HT1080 (cell line): ENCODE measurements at regions not wholly inside any gene's neighbourhood (a gene's known extent, or its start where the extent isn't known, plus 50 kb on each side); places are given as distances from the start of the nearest gene placed in this dataset.
"Not testable (repeated sequence)": the region's sequence is repeated elsewhere in the genome, so short reads cannot be mapped to it uniquely, and the experiment has no call there.

ENCODE experiments used
- DNase-seq: peaks from one replicate; pipeline ENCODE4 v3.0.0-alpha.2; 2015; ENCODE audit warnings: low read depth

DNA sequence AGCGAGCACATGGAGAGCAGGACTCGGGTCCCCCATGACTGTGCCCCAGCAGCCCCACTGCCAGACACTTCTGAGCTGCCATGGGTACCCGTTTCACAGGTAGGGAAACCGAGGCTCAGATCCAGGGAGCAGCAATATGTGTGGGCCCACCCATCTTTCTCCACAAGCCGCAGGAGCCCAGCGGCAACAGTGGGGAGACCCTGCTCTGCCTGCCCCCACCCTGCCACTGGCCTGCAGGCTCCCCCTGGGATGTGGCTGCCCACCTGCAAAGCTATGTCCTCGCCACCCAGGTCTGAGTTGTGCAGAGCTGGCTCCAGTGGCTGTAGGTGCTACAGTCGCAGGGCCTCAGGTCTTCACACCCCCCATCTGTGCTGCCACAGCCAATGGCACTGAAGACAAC lies 50.6 kb upstream of the C1QTNF9B start:
- DNase-seq, result no peak

DNA sequence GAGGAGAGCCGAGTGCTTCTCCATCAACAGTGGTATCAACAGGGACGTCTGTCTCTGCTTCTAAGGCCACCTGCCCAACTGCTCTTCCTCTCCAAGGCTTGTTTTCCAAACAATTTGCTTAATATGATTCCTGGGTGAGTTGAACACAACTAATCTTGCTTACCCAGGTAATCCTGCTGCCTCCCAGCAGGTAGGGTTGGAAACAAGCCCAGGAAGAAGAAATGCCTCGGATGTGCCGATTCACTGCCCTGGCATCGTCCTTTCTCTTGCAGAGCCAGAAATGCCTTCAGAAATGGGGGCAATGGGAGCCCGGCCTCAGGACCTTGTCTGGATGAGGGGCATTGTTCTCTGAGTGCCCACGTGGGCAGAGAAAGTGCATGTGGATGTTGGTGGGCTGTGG lies 51.9 kb upstream of the C1QTNF9B start:
- no peak for DNase-seq

- DNase-seq, result no peak
These were observed 52.4 kb upstream of the C1QTNF9B start for GRCh38 chr13:23949736-23950135.

- DNase-seq, result no peak
These were observed 53.6 kb upstream of the C1QTNF9B start for GRCh38 chr13:23950736-23951510.

- no peak for DNase-seq
These were observed 55.5 kb upstream of the C1QTNF9B start for GRCh38 chr13:23952796-23953195.

DNA sequence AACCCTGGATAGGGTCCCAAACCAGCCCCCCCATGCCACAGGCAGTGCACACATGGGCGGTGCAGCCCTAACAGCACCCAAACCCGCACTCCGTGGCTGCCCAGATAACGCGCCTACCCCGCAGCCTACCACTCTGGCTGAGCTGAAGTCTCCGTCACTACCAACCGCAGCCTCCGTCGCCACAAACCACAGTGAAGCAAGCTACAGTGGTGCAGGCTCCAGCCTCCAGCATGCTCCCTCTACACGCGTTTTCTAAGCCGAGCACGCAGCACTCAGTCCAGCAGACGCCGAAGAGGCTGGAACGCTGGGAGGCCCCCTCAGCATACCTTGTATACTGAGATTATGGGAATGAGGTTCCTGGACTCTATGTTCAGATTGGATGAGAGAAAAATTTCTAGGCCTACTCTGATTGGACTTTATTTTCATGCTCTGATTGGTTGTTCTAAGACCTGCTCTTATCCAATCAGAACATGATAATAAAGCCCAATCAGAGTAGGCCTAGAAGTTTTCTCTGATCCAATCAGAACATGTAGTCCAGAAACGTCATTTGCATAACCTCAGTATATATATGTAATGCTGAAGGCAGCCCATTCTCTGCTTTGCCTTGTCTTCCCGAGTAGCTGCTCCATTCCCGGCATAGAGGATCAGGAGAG lies 56.7 kb upstream of the C1QTNF9B start:
- peak; percentile 98 for DNase-seq

DNA sequence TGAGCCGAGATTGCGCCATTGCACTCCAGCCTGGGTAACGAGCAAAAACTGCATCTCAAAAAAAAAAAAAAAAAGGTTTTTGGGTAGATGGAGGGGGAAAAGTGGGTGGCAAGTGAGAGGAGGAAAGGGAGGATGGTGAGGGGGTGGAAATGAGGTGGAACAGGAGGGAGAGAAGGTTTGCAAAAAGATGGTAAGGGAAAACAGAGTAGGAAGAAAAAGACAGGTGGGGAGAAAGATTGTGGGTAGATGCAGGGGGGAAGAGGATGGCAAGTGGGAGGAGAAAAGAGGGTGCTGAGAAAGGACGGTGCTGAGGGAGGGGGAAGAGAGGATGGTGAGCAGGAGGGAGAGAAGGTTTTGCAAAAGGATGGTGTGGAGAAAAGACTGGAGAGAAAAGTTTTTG lies 57.8 kb upstream of the C1QTNF9B start:
- no peak for DNase-seq

DNA sequence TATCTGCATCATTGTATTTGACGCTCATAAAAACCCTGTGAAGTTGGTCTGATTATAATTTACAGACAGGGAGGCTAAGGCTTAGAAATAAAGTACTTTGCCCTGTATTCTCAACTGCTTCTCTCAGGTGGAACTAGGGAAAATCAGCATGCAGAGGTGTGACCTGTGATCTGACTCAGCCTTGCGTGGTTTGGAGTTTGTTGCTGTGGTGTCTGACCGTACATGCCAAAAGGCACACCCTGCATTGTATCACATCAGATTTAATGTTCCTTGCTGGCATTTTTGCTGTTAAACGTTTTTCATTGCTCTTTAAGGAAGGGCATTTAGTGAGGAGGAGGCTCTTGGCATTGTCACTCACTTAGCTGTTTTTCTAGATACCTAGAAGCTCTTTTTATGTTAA lies 58.8 kb upstream of the C1QTNF9B start:
- peak; percentile 85 for DNase-seq

- no peak for DNase-seq
These were observed 60.7 kb upstream of the C1QTNF9B start for GRCh38 chr13:23957981-23958380.

DNA sequence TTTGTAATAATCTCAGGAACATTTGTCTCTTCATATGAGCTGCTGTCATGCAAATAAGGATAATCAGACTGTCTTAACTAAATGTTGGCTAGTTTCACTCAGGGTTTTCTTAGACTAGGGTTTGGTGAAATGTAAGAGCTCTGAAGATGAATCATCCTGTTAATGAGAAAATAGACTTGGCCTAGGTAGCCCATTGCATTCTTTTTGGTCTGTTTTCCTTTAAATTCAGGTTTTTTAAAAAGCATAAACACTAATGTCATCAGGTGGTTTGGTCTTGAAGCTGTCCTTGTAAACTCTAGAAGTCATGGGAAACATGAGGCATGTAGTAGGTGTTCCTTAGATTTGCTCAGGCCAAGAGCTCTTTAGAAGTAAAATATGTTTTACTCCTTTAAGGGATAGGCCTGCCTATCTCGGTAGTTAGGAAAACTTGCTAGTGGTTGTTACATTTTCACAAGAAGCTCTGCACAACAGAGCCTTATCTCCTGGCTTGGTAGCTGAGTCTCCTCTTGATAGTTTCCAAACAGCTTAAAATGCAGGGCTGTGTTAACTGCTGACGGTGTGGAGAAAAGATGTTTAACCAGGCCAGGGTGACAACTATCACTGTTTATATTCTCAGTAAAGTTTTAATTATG lies 62.0 kb upstream of the C1QTNF9B start:
- no peak for DNase-seq

DNA sequence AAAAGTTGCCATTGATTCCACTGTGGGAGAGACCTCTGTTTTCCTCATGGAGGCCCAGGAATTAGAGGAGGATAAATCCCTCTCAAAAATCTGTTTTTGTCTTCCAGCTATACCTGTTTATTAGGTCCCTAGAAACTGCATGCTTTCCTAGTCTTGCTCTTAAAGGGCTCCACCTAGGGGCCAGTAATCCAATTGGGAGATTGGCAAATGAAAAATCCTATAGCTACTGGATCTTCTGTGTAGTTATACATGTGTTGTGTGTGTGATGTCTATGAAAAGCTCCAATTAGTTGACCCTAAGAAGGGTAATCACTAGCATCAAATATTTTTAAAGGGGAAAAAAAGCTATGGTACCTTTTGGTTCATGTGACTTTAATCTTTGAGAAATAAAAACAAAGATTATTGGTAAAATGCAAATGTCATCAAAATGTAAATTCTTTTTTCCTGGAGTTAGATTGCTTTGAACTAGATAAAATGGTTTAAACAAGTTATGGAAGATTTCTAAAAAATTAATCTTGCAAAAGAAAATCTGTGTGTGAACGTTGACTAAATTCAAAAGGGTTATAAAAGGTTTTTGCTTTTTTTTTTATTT lies 63.4 kb upstream of the C1QTNF9B start:
- peak; percentile 49 for DNase-seq

DNA sequence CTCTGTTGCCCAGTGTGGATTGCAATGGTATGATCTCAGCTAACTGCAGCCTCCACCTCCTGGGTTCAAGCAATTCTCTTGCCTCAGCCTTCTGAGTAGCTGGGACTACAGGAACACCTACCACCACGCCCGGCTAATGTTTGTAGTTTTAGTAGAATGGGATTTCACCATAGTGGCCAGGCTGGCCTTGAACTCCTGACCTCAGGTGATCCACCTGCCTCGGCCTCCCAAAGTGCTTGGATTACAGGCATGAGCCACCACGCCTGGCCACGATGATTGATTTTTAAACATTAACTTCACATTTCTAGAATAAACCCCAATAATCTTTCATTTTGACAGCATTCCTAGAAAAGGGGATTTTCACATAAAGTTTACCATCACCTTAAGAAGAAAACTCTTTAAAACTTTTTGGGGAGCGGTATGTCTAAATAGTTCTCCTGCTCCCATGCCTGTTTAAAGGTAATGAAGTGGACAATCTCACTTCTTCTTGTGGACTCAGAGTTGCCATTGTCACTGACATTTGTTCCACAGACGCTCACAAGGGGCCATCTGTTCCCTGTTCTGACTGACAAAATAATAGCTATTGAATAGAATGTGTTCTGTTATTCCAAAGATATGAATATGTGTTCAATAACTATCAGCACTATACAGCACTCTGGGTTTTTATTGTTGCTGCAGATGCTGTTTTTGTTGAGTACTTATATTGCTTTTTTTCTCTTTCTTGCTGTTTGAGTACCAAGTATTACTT lies 66.1 kb upstream of the C1QTNF9B start:
- DNase-seq, result no peak

- DNase-seq, result no peak
These were observed 66.6 kb upstream of the C1QTNF9B start for GRCh38 chr13:23963947-23964346.

DNA sequence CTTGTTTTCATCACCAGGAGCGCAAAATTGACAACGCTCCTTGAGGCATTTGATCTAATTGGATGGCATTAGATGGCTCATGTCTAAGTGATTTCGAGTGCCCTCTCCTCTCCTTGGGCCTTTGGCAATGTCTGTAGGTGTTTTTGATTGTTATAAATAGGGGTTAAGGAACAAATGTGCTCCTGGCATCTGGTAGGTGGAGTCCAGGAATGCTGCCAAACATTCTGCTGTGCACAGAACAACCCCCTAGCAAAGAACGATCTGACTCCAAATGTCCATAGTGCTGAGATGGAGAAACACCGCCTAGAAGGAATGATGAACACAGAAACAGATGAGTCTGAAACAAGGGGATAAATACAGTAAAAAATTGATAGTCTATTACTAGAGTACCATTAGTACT lies 68.0 kb upstream of the C1QTNF9B start:
- no peak for DNase-seq

- DNase-seq, result no peak
These were observed 69.0 kb upstream of the C1QTNF9B start for GRCh38 chr13:23966221-23966690.

GRCh38 chr13:23966691-23967615 lies 69.7 kb upstream of the C1QTNF9B start:
- DNase-seq, result no peak

DNA sequence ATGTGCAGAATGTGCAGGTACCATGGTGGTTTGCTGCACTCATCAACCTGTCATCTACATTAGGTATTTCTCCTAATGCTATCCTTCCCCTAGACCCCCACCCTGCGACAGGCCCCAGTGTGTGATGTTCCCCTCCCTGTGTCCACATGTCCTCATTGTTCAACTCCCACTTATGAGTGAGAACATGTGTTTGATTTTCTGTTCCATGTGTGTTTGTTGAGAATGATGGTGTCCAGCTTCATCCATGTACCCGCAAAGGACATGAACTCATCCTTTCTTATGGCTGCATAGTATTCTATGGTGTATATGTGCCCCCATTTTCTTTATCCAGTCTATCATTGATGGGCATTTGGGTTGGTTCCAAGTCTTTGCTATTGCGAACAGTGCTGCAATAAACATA lies 70.5 kb upstream of the C1QTNF9B start:
- DNase-seq, result not testable (repeated sequence)

DNA sequence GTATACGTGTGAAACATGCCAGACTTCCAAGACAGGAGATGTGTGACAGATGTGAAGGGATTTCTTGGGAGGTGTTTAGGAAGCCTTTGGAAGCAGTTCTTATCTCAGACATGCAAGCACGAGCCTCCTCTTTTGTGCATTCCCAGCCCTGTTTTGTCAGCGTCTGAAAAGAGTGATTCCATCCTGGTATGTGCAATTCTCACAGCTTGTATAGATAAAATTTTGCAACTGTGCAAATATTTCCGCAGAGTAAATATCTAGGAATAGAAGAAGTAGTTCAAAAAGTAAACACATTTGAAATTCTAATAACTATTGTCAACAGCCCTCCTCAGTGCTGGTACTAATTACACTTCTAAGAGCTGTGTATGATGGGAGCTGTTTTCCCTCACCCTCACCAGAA lies 72.3 kb upstream of the C1QTNF9B start:
- DNase-seq, result no peak

DNA sequence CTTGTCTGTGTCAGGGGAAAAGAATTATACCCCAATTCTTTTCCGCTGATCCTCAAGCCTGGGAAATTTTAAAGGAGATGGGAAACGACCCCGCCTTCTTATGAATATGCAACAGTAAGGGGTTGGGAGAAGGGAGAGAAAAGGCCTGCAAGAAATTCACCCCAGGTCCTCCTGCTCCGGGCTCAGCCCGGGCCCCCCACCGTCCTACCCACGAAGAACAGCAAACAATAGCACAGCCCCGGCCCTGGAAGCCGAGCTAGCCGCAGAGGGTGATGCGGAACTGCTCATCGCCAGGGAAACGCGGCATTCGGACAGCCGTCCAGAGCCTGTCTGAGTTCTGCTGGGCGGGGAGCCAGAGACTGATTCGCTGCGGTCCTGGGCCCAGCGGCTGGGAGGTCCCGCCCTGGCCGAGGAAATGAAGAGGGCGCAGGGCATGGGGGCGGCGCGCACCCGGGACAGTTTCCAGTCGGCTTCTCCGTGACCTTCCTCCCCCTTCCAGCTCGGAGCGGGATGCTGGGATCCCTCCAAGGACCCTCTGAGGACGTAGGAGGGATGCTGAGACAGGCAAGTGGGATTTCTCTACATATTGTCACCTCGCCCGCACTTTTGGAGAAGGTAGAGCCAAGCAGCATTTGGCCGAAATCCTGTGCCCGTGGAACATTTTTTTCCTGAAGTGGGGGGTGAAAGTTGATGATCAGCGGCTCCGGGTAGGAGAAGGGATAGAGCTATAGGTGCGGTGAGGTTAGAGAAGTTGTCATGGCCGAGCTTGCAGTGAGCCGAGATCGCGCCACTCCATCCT lies 82.3 kb upstream of the C1QTNF9B start:
- DNase-seq, result peak; percentile 71
